T-helper 17 cell (primary cell): ENCODE measurements at regions not wholly inside any gene's neighbourhood (a gene's known extent, or its start where the extent isn't known, plus 50 kb on each side); places are given as distances from the start of the nearest gene placed in this dataset.

Experiments used
- ATAC-seq: fragments of 150-1000 bp; cut with Tn5 transposase; 2 replicates; pipeline ENCODE4 v1.10.0; 2021; ENCODE audit warnings: mild to moderate bottlenecking, moderate library complexity
- DNase-seq, 3 donors: peaks; one replicate each; pipeline versions ENCODE4 v3.0.0 to v3.0.0-alpha.2; 2020 to 2021
- H3K9me3 ChIP-seq: one replicate; pipeline ENCODE4 v1.7.0; 2013; ENCODE audit warnings: low read length, mild to moderate bottlenecking; ENCODE audit not compliant: control insufficient read depth, poor library complexity, severe bottlenecking
- H3K27ac Mint-ChIP-seq: one replicate; pipeline ENCODE4 v1.8.0; 2022; ENCODE audit warnings: mild to moderate bottlenecking, moderate library complexity, mixed read lengths
- H3K27me3 Mint-ChIP-seq: one replicate; pipeline ENCODE4 v1.8.0; 2022; ENCODE audit warnings: mixed read lengths
- H3K36me3 Mint-ChIP-seq: one replicate; pipeline ENCODE4 v1.8.0; 2022; ENCODE audit warnings: low read depth, mixed read lengths
- H3K4me1 Mint-ChIP-seq: one replicate; pipeline ENCODE4 v1.8.0; 2022; ENCODE audit warnings: mild to moderate bottlenecking, mixed read lengths
- H3K4me3 Mint-ChIP-seq: one replicate; pipeline ENCODE4 v1.8.0; 2022; ENCODE audit warnings: mild to moderate bottlenecking, moderate library complexity, mixed read lengths

GRCh38 chr5:74372051-74372450, 268.5 kb downstream of the ENC1 start:
- H3K9me3 ChIP-seq = no peaks in the 10 kb centered on the region
- Mint-ChIP-seq H3K36me3 (no peaks in the 10 kb centered on the region), H3K27me3 (peaks cover 6% of the 10 kb centered on the region), H3K4me3 (no peak overlapping the region), H3K4me1 (no peaks in the 10 kb centered on the region), H3K27ac (no peak overlapping the region)
- ATAC-seq (no peak), DNase-seq (no peak)

- DNase-seq = no peak
- H3K27me3 Mint-ChIP-seq = peaks cover 4% of the 10 kb centered on the region
- no peaks in the 10 kb centered on the region for H3K36me3 Mint-ChIP-seq
- H3K4me1 Mint-ChIP-seq = no peaks in the 10 kb centered on the region
- no peak overlapping the region for H3K27ac Mint-ChIP-seq
- no peak overlapping the region for H3K4me3 Mint-ChIP-seq
- H3K9me3 ChIP-seq = no peaks in the 10 kb centered on the region
- no peak for ATAC-seq
Observed at GRCh38 chr5:74371621-74372020, 268.9 kb downstream of the ENC1 start.

GRCh38 chr5:74370168-74370567, 270.4 kb downstream of the ENC1 start:
- H3K27ac Mint-ChIP-seq = no peak overlapping the region
- H3K9me3 ChIP-seq = no peaks in the 10 kb centered on the region
- ATAC-seq = no peak
- H3K36me3 Mint-ChIP-seq = no peaks in the 10 kb centered on the region
- no peak for DNase-seq
- H3K27me3 Mint-ChIP-seq = peaks cover 4% of the 10 kb centered on the region
- no peaks in the 10 kb centered on the region for H3K4me1 Mint-ChIP-seq
- H3K4me3 Mint-ChIP-seq = no peak overlapping the region

GRCh38 chr5:74369173-74369572, 271.4 kb downstream of the ENC1 start:
- DNase-seq (no peak), ATAC-seq (no peak)
- Mint-ChIP-seq H3K4me1 (no peaks in the 10 kb centered on the region), H3K27ac (no peak overlapping the region), H3K27me3 (peaks cover 4% of the 10 kb centered on the region), H3K36me3 (no peaks in the 10 kb centered on the region), H3K4me3 (no peak overlapping the region)
- H3K9me3 ChIP-seq = no peaks in the 10 kb centered on the region

- DNase-seq (no peak), ATAC-seq (no peak)
- peaks cover 4% of the 10 kb centered on the region for H3K27me3 Mint-ChIP-seq
- H3K9me3 ChIP-seq = no peaks in the 10 kb centered on the region
- no peaks in the 10 kb centered on the region for H3K36me3 Mint-ChIP-seq
- no peak overlapping the region for H3K27ac Mint-ChIP-seq
- H3K4me3 Mint-ChIP-seq = no peak overlapping the region
- no peaks in the 10 kb centered on the region for H3K4me1 Mint-ChIP-seq
Observed at GRCh38 chr5:74367934-74368333, 272.6 kb downstream of the ENC1 start.

- DNase-seq = no peak
- Mint-ChIP-seq H3K27ac (no peak overlapping the region), H3K27me3 (peaks cover 4% of the 10 kb centered on the region), H3K4me1 (no peaks in the 10 kb centered on the region), H3K36me3 (no peaks in the 10 kb centered on the region), H3K4me3 (no peak overlapping the region)
- H3K9me3 ChIP-seq = no peaks in the 10 kb centered on the region
- no peak for ATAC-seq
Observed at GRCh38 chr5:74367241-74367733, 273.2 kb downstream of the ENC1 start.

- Mint-ChIP-seq H3K4me1 (no peaks in the 10 kb centered on the region), H3K27ac (no peak overlapping the region), H3K4me3 (no peak overlapping the region), H3K36me3 (no peaks in the 10 kb centered on the region), H3K27me3 (peaks cover 4% of the 10 kb centered on the region)
- no peaks in the 10 kb centered on the region for H3K9me3 ChIP-seq
- no peak for ATAC-seq
- no peak for DNase-seq
Observed at GRCh38 chr5:74365723-74366122, 274.8 kb downstream of the ENC1 start.

GRCh38 chr5:74364507-74364906, 276.0 kb downstream of the ENC1 start:
- Mint-ChIP-seq H3K4me1 (no peaks in the 10 kb centered on the region), H3K27me3 (peaks cover 4% of the 10 kb centered on the region), H3K4me3 (no peak overlapping the region), H3K27ac (no peak overlapping the region), H3K36me3 (no peaks in the 10 kb centered on the region)
- DNase-seq (no peak), ATAC-seq (no peak)
- H3K9me3 ChIP-seq = no peaks in the 10 kb centered on the region

GRCh38 chr5:74363603-74364205, 276.8 kb downstream of the ENC1 start:
- no peaks in the 10 kb centered on the region for H3K4me1 Mint-ChIP-seq
- DNase-seq = no peak
- H3K36me3 Mint-ChIP-seq = no peaks in the 10 kb centered on the region
- ATAC-seq = no peak
- H3K4me3 Mint-ChIP-seq = no peak overlapping the region
- H3K27ac Mint-ChIP-seq = no peak overlapping the region
- H3K9me3 ChIP-seq = no peaks in the 10 kb centered on the region
- H3K27me3 Mint-ChIP-seq = peaks cover 4% of the 10 kb centered on the region

- Mint-ChIP-seq H3K27ac (no peak overlapping the region), H3K4me1 (no peaks in the 10 kb centered on the region)
- ATAC-seq = no peak
Observed at GRCh38 chr5:74361406-74362358, 278.8 kb downstream of the ENC1 start.

GRCh38 chr5:74360535-74361210, 279.9 kb downstream of the ENC1 start:
- Mint-ChIP-seq H3K4me1 (no peaks in the 10 kb centered on the region), H3K4me3 (no peak overlapping the region), H3K27me3 (no peaks in the 10 kb centered on the region), H3K36me3 (no peaks in the 10 kb centered on the region), H3K27ac (no peak overlapping the region)
- DNase-seq = no peak
- H3K9me3 ChIP-seq = no peaks in the 10 kb centered on the region
- ATAC-seq = no peak

More at GRCh38 chr5:74361406-74362358, 278.8 kb downstream of the ENC1 start:
- Mint-ChIP-seq H3K4me3 (no peak overlapping the region), H3K36me3 (no peaks in the 10 kb centered on the region), H3K27me3 (no peaks in the 10 kb centered on the region)
- H3K9me3 ChIP-seq = no peaks in the 10 kb centered on the region
- DNase-seq = no peak

- Mint-ChIP-seq H3K27ac (no peak overlapping the region), H3K27me3 (peaks cover 6% of the 10 kb centered on the region), H3K4me1 (no peaks in the 10 kb centered on the region), H3K4me3 (no peak overlapping the region), H3K36me3 (no peaks in the 10 kb centered on the region)
- ATAC-seq (no peak), DNase-seq (no peak)
- H3K9me3 ChIP-seq = no peaks in the 10 kb centered on the region
Observed at GRCh38 chr5:74357827-74358226, 282.7 kb downstream of the ENC1 start.

- Mint-ChIP-seq H3K36me3 (no peaks in the 10 kb centered on the region), H3K27ac (no peak overlapping the region), H3K4me3 (no peak overlapping the region), H3K4me1 (no peaks in the 10 kb centered on the region), H3K27me3 (peaks cover 10% of the 10 kb centered on the region)
- DNase-seq = no peak
- no peaks in the 10 kb centered on the region for H3K9me3 ChIP-seq
- no peak for ATAC-seq
Observed at GRCh38 chr5:74356009-74356695, 284.4 kb downstream of the ENC1 start.
